OCI-LY3 (cell line): ENCODE measurements at regions not wholly inside any gene's neighbourhood (a gene's known extent, or its start where the extent isn't known, plus 50 kb on each side); places are given as distances from the start of the nearest gene placed in this dataset.
"Not testable (repeated sequence)": the region's sequence is repeated elsewhere in the genome, so short reads cannot be mapped to it uniquely, and the experiment has no call there.

Experiments used
- H2AFZ ChIP-seq: fragments of 200-600, 300-600 bp; shearing (Covaris generic); 2 replicates; pipeline ENCODE4 v1.6.0; 2014; ENCODE audit warnings: antibody characterized with exemption, low read depth, low read length
- H3K27ac ChIP-seq: fragments of 200-600, 300-600 bp; sonication (generic); 2 replicates; pipeline ENCODE4 v1.5.1; 2014; ENCODE audit warnings: mild to moderate bottlenecking, low read length, moderate library complexity, mixed read lengths
- H3K27me3 ChIP-seq: fragments of 200-600, 300-600 bp; sonication (generic); 2 replicates; pipeline ENCODE4 v1.6.1; 2014; ENCODE audit warnings: low read depth, low read length, mixed read lengths
- H3K36me3 ChIP-seq: fragments of 200-600, 300-600 bp; sonication (generic); replicated peaks from 2 replicates; pipeline ENCODE3; 2014; ENCODE audit warnings: low read depth, low read length, mixed read lengths
- H3K4me1 ChIP-seq: fragments of 300-600, 200-600 bp; sonication (generic); 2 replicates; pipeline ENCODE4 v1.6.1; 2014; ENCODE audit warnings: low read length, mixed read lengths
- H3K4me2 ChIP-seq: fragments of 200-600, 300-600 bp; sonication (generic); 2 replicates; pipeline ENCODE4 v1.6.1; 2014; ENCODE audit warnings: low read length, mixed read lengths
- H3K4me3 ChIP-seq: fragments of 300-600, 200-600 bp; sonication (generic); 2 replicates; pipeline ENCODE4 v1.5.1; 2014; ENCODE audit warnings: antibody characterized with exemption, mild to moderate bottlenecking, low read length, moderate library complexity
- H3K79me2 ChIP-seq: fragments of 300-600, 200-600 bp; shearing (Covaris generic); 2 replicates; pipeline ENCODE4 v1.6.1; 2014; ENCODE audit warnings: mild to moderate bottlenecking, low read length, mixed read lengths
- H3K9ac ChIP-seq: fragments of 300-600, 200-600 bp; shearing (Covaris generic); 2 replicates; pipeline ENCODE4 v1.6.0; 2014; ENCODE audit warnings: mild to moderate bottlenecking, low read length, moderate library complexity
- H3K9me3 ChIP-seq: fragments of 200-600, 300-600 bp; shearing (Covaris generic); 2 replicates; pipeline ENCODE4 v1.6.1; 2014; ENCODE audit warnings: low read length, mixed read lengths; ENCODE audit not compliant: insufficient read depth
- H4K20me1 ChIP-seq: fragments of 200-600, 300-600 bp; sonication (generic); 2 replicates; pipeline ENCODE4 v1.6.1; 2016; ENCODE audit warnings: low read length, mixed read lengths; ENCODE audit not compliant: insufficient read depth
- CTCF ChIP-seq: fragments of 200-600, 300-600 bp; sonication (generic); IDR thresholded peaks from 2 replicates; pipeline ENCODE4 v1.5.1; 2014; ENCODE audit warnings: antibody characterized with exemption, low read length, low read depth
- EZH2phosphoT487 ChIP-seq: fragments of 200-600 bp; shearing (Covaris generic); IDR thresholded peaks from 2 replicates; pipeline ENCODE4 v1.6.1; 2018; ENCODE audit warnings: antibody characterized with exemption, mixed run types, low read depth

GRCh38 chr4:69344786-69345185 lies 64.5 kb downstream of the UGT2B28 start:
- not testable (repeated sequence) for H3K4me1 ChIP-seq, H3K4me3 ChIP-seq, H3K9ac ChIP-seq, H2AFZ ChIP-seq, H3K27me3 ChIP-seq, H3K27ac ChIP-seq, H4K20me1 ChIP-seq, H3K9me3 ChIP-seq, H3K36me3 ChIP-seq, H3K4me2 ChIP-seq, H3K79me2 ChIP-seq

GRCh38 chr4:69348746-69349145 lies 68.5 kb downstream of the UGT2B28 start:
- not testable (repeated sequence) for H3K4me1 ChIP-seq, H2AFZ ChIP-seq, H3K36me3 ChIP-seq, H3K27me3 ChIP-seq, H3K4me2 ChIP-seq, H4K20me1 ChIP-seq, H3K4me3 ChIP-seq, H3K79me2 ChIP-seq, H3K9me3 ChIP-seq, H3K27ac ChIP-seq, H3K9ac ChIP-seq

- H3K27ac ChIP-seq, result no peak overlapping the region
Observed at GRCh38 chr4:69360271-69360670, 80.0 kb downstream of the UGT2B28 start.

GRCh38 chr4:69360768-69361167 lies 80.5 kb downstream of the UGT2B28 start:
- H4K20me1 ChIP-seq, H3K4me3 ChIP-seq, H2AFZ ChIP-seq, H3K79me2 ChIP-seq, H3K36me3 ChIP-seq, H3K27ac ChIP-seq, H3K9me3 ChIP-seq, H3K9ac ChIP-seq, H3K4me2 ChIP-seq, H3K27me3 ChIP-seq: not testable (repeated sequence)
- peaks cover 15% of the 10 kb centered on the region for H3K4me1 ChIP-seq

More at GRCh38 chr4:69360271-69360670, 80.0 kb downstream of the UGT2B28 start:
- Histone ChIP-seq H2AFZ (no peak overlapping the region), H3K79me2 (no peaks in the 10 kb centered on the region), H3K4me1 (peaks cover 15% of the 10 kb centered on the region), H3K4me3 (no peak overlapping the region), H3K9me3 (no peaks in the 10 kb centered on the region), H3K4me2 (no peak overlapping the region), H3K9ac (no peak overlapping the region), H3K27me3 (no peaks in the 10 kb centered on the region), H4K20me1 (no peaks in the 10 kb centered on the region), H3K36me3 (no peaks in the 10 kb centered on the region)
- TF ChIP-seq CTCF (no peak), EZH2phosphoT487 (no peak)

- Histone ChIP-seq H3K9ac (no peak overlapping the region), H3K36me3 (no peaks in the 10 kb centered on the region), H3K9me3 (no peaks in the 10 kb centered on the region), H4K20me1 (no peaks in the 10 kb centered on the region), H3K4me1 (peaks cover 15% of the 10 kb centered on the region), H3K27ac (peak overlapping the region; percentile 69), H3K27me3 (no peaks in the 10 kb centered on the region), H2AFZ (0 out of 2 replicates have a peak overlapping the region, but pooled peaks have one; percentile 46), H3K4me3 (peak overlapping the region; percentile 44), H3K79me2 (no peaks in the 10 kb centered on the region), H3K4me2 (peak overlapping the region; percentile 60)
- TF ChIP-seq EZH2phosphoT487 (no peak), CTCF (no peak)
Observed at GRCh38 chr4:69362351-69362750, 82.1 kb downstream of the UGT2B28 start.

- not testable (repeated sequence) for H3K79me2 ChIP-seq, H3K27ac ChIP-seq, H3K4me3 ChIP-seq, H3K9me3 ChIP-seq, H2AFZ ChIP-seq, H3K4me2 ChIP-seq, H3K36me3 ChIP-seq, H3K4me1 ChIP-seq, H3K9ac ChIP-seq, H4K20me1 ChIP-seq, H3K27me3 ChIP-seq
Observed at GRCh38 chr4:69367664-69368063, 87.4 kb downstream of the UGT2B28 start.
